KMS-11 (cell line): ENCODE measurements at regions not wholly inside any gene's neighbourhood (a gene's known extent, or its start where the extent isn't known, plus 50 kb on each side); places are given as distances from the start of the nearest gene placed in this dataset.

ENCODE experiments used
- H2AFZ ChIP-seq: fragments of 200-600 bp; sonication (generic); 2 replicates; pipeline ENCODE4 v1.6.1; 2016; ENCODE audit warnings: antibody characterized with exemption, mixed run types, low read depth
- H3K27ac ChIP-seq: fragments of 200-600 bp; sonication (generic); 2 replicates; pipeline ENCODE4 v1.6.1; 2016; ENCODE audit warnings: mild to moderate bottlenecking, mixed run types
- H3K27me3 ChIP-seq: fragments of 200-600 bp; sonication (generic); 2 replicates; pipeline ENCODE4 v1.6.1; 2017; ENCODE audit warnings: mild to moderate bottlenecking, low read depth, mixed run types, moderate library complexity; ENCODE audit not compliant: insufficient read depth
- H3K36me3 ChIP-seq: fragments of 200-600 bp; sonication (generic); 2 replicates; pipeline ENCODE4 v1.6.1; 2017; ENCODE audit warnings: mild to moderate bottlenecking, mixed run types; ENCODE audit not compliant: insufficient read depth
- H3K4me1 ChIP-seq: fragments of 200-600 bp; sonication (generic); 2 replicates; pipeline ENCODE4 v1.6.1; 2016; ENCODE audit warnings: mild to moderate bottlenecking, low read depth, mixed run types; ENCODE audit not compliant: poor library complexity, severe bottlenecking
- H3K4me2 ChIP-seq: fragments of 200-600 bp; sonication (generic); 2 replicates; pipeline ENCODE4 v1.7.0; 2016; ENCODE audit warnings: mild to moderate bottlenecking, mixed run types
- H3K4me3 ChIP-seq: fragments of 200-600 bp; sonication (generic); IDR thresholded peaks from 2 replicates; pipeline ENCODE4 v1.6.1; 2017; ENCODE audit warnings: low read depth, low read length, mixed read lengths; ENCODE audit not compliant: insufficient read depth
- H3K79me2 ChIP-seq: fragments of 200-600 bp; sonication (generic); 2 replicates; pipeline ENCODE4 v1.6.1; 2016; ENCODE audit warnings: low read depth, mixed run types; ENCODE audit not compliant: insufficient read depth
- H3K9ac ChIP-seq: fragments of 200-600 bp; sonication (generic); 2 replicates; pipeline ENCODE4 v1.6.1; 2016; ENCODE audit warnings: mild to moderate bottlenecking, mixed run types
- H4K20me1 ChIP-seq: fragments of 200-600 bp; sonication (generic); 2 replicates; pipeline ENCODE4 v1.6.1; 2016; ENCODE audit warnings: mild to moderate bottlenecking, mixed run types; ENCODE audit not compliant: insufficient read depth
- TF ChIP-seq, protein P1 (sequence below): fragments of 200-600 bp; sonication (generic); conservative IDR thresholded peaks from 2 replicates; pipeline ENCODE4 v1.6.1; 2017; ENCODE audit warnings: low read depth, mild to moderate bottlenecking, antibody characterized with exemption, low read length, moderate library complexity, mixed read lengths

DNA sequence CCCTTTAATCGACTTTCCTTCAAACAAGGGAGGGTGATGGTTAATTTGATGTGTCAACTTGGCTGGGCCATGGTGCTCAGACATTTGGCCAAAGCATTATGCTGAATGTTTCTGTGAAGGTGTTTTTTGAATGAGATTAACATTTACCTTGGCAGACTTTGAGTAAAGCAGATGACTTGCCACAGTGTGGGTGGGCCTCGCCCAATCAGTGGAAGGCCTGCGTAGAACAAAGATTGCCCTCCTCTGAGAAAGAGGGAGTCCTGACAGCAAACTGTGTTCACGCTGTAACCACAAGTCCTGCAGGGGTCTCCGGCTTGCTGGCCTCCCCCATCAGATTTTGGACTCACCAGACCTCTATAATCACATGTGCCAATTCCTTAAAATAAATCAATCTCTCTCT is 118.7 kb downstream of the SOX9 start:
- no peaks in the 10 kb centered on the region for H3K36me3 ChIP-seq
- no peak overlapping the region for H2AFZ ChIP-seq
- H3K27ac ChIP-seq, result no peak overlapping the region
- no peak overlapping the region for H3K4me2 ChIP-seq
- no peaks in the 10 kb centered on the region for H3K79me2 ChIP-seq
- TF ChIP-seq, protein P1, sequence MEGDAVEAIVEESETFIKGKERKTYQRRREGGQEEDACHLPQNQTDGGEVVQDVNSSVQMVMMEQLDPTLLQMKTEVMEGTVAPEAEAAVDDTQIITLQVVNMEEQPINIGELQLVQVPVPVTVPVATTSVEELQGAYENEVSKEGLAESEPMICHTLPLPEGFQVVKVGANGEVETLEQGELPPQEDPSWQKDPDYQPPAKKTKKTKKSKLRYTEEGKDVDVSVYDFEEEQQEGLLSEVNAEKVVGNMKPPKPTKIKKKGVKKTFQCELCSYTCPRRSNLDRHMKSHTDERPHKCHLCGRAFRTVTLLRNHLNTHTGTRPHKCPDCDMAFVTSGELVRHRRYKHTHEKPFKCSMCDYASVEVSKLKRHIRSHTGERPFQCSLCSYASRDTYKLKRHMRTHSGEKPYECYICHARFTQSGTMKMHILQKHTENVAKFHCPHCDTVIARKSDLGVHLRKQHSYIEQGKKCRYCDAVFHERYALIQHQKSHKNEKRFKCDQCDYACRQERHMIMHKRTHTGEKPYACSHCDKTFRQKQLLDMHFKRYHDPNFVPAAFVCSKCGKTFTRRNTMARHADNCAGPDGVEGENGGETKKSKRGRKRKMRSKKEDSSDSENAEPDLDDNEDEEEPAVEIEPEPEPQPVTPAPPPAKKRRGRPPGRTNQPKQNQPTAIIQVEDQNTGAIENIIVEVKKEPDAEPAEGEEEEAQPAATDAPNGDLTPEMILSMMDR, result no peak
- H4K20me1 ChIP-seq, result no peaks in the 10 kb centered on the region
- H3K4me1 ChIP-seq, result no peaks in the 10 kb centered on the region
- no peaks in the 10 kb centered on the region for H3K27me3 ChIP-seq
- H3K9ac ChIP-seq, result no peak overlapping the region
- no peak overlapping the region for H3K4me3 ChIP-seq

DNA sequence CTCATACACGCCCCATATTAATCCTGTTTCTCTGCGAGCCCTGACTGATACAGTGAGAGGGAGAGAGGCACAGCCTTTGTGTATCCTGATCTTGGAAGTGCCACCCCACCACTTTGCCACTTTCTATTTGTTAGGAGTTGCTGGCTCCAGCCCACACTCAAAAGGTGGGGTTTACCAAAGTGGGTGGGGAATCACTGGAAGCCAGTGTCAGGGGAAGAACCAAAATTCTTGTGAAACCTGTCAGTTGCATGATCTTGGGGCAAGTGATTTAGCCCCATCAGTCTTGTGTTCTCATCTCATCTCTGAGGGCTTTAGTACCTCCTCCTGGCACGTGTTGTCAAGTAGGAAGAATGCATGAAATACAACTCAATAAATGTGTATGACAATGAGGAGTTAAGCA is 119.5 kb downstream of the SOX9 start:
- TF ChIP-seq, protein P1, result no peak
- H3K79me2 ChIP-seq, result no peaks in the 10 kb centered on the region
- no peaks in the 10 kb centered on the region for H3K36me3 ChIP-seq
- H3K4me3 ChIP-seq, result no peak overlapping the region
- no peak overlapping the region for H3K27ac ChIP-seq
- no peak overlapping the region for H3K9ac ChIP-seq
- H3K4me2 ChIP-seq, result no peak overlapping the region
- no peak overlapping the region for H2AFZ ChIP-seq
- H3K27me3 ChIP-seq, result no peaks in the 10 kb centered on the region
- H3K4me1 ChIP-seq, result no peaks in the 10 kb centered on the region
- no peaks in the 10 kb centered on the region for H4K20me1 ChIP-seq

DNA sequence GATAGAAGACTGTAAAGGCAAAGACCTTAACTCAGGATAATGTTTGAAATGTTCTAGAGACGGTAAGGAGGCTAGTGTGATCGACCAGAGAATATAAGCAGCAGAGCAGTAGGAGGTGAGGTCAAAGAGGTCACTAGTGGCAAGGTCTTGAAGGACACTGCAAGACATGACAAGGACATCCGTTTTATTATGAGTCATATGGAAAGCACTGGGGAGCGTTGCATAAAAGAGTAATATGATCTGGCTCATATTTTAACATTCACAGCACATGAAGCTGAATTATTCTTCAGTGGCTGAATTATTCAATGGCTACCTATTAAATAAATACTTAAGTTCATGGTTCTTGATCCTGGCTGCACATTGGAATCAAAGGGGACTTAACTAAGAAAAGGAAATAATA is 123.7 kb downstream of the SOX9 start:
- no peaks in the 10 kb centered on the region for H3K36me3 ChIP-seq
- H3K79me2 ChIP-seq, result no peaks in the 10 kb centered on the region
- H3K27me3 ChIP-seq, result no peaks in the 10 kb centered on the region
- no peak overlapping the region for H3K9ac ChIP-seq
- H4K20me1 ChIP-seq, result no peaks in the 10 kb centered on the region
- H3K4me1 ChIP-seq, result no peaks in the 10 kb centered on the region
- TF ChIP-seq, protein P1, result no peak
- no peak overlapping the region for H3K27ac ChIP-seq
- no peak overlapping the region for H2AFZ ChIP-seq
- H3K4me3 ChIP-seq, result no peak overlapping the region
- H3K4me2 ChIP-seq, result no peak overlapping the region

- TF ChIP-seq, protein P1, result no peak
- no peak overlapping the region for H3K27ac ChIP-seq
These were observed 124.1 kb downstream of the SOX9 start for GRCh38 chr17:72244956-72245355.

More at GRCh38 chr17:72244956-72245355, 124.1 kb downstream of the SOX9 start:
- Histone ChIP-seq H4K20me1 (no peaks in the 10 kb centered on the region), H3K79me2 (no peaks in the 10 kb centered on the region), H3K36me3 (no peaks in the 10 kb centered on the region), H3K4me3 (no peak overlapping the region), H2AFZ (no peak overlapping the region), H3K4me2 (no peak overlapping the region), H3K9ac (no peak overlapping the region), H3K27me3 (no peaks in the 10 kb centered on the region), H3K4me1 (no peaks in the 10 kb centered on the region)
